SKM-1 (cell line): ENCODE measurements at regions not wholly inside any gene's neighbourhood (a gene's known extent, or its start where the extent isn't known, plus 50 kb on each side); places are given as distances from the start of the nearest gene placed in this dataset.

Experiments
- DNase-seq: peaks from one replicate; lab custom pipeline; 2025; ENCODE audit not compliant: unreplicated experiment; lab: John Stamatoyannopoulos, UW

GRCh38 chr9:109549386-109549785 lies 51.3 kb upstream of the PTPN3 start:
- DNase-seq = no peak

- no peak for DNase-seq
These were observed 53.5 kb upstream of the PTPN3 start for GRCh38 chr9:109551651-109552050.

DNA sequence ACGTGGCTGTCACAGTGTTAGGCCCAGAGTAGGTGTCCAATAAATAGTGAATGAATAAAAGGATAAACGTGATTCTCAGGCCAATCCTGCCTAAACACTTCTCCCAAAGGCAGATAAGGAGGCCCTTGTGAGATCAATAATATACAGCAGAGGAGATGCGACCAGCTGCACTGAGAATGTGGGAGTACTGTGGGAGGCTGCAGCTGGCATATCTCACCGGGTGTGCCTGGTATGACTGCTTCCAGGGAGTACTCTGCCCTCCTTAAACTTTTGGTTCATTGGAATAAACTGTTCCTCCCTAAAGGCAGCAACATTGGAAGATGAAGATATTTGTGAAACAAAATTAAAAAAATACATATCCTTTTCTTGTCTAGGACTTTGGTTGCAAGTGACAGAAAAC lies 57.1 kb upstream of the PTPN3 start:
- DNase-seq = no peak

GRCh38 chr9:109556061-109556460 lies 58.0 kb upstream of the PTPN3 start:
- no peak for DNase-seq

- DNase-seq = no peak
These were observed 58.7 kb upstream of the PTPN3 start for GRCh38 chr9:109556786-109557185.

DNA sequence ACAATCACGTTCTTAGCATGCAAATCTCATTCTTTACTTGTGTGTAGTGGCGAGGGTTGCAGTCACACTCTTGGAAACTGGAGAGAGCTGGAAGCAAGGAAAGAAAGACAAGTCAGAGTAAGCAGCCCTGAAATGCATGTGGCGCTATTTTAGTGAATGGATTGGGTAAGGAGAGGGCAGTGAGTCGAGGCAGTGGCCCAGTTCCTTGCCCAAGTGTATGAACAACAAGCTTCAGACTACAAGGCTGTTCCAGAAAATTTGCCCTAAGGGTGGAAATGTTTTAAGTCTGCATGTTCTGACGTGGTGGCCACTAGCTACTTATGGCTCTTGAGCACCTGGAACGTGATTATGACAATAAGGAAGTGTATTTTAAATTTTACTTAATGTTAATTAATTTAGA lies 59.4 kb upstream of the PTPN3 start:
- DNase-seq = no peak

GRCh38 chr9:109558718-109559151 lies 60.6 kb upstream of the PTPN3 start:
- DNase-seq = no peak

DNA sequence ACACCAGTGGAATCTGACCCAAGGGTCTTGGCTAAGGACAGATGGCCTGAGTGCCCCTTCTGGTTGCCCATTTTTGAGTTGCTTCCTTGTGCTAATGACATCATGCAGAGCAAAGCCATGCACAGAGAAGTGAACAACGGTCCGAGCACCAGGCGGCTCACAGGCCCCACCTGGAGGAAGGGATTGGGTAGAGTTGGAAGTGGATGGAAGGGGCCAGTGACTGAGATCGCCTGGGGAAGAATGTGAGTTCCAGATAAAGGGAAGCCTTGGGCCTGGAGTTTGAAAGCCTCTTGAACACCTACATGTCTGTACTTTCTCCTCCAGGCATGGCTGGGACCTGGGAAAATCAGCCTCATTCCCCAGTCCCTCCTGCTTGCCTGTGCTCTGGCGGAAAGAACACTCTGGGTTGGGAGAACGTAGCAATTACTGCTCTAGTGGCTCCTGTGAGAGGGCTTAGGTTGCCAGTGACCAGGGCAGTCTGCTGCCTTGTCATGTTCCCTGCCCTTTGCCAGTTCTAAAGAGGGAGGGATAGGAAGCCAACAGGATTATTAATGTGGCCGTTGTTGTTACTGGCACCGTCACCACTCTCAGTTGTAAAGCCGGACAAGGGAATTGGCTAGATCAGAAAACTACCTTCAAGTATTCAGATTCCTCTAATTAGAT lies 62.5 kb upstream of the PTPN3 start:
- DNase-seq = no peak

DNA sequence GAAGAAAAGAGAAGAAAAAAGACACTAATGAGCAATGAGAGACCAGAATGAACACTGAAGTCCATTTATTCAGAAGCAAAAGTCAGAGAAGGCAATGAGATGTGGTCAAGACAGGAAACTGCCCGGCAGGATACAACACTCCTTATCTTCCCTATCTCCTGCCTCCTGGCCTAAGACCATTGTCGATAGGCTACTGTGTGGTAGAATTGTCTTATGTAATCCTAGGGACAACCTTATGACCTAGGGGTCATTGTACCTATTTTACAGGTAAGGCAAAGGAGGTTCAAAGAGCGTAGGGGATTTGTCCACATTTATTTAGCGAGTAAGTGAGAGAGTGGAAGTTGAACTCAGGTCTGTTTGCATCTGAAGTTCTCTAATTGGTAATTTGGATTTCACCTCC lies 63.0 kb upstream of the PTPN3 start:
- DNase-seq = no peak

- no peak for DNase-seq
These were observed 70.0 kb upstream of the PTPN3 start for GRCh38 chr9:109568089-109568488.

DNA sequence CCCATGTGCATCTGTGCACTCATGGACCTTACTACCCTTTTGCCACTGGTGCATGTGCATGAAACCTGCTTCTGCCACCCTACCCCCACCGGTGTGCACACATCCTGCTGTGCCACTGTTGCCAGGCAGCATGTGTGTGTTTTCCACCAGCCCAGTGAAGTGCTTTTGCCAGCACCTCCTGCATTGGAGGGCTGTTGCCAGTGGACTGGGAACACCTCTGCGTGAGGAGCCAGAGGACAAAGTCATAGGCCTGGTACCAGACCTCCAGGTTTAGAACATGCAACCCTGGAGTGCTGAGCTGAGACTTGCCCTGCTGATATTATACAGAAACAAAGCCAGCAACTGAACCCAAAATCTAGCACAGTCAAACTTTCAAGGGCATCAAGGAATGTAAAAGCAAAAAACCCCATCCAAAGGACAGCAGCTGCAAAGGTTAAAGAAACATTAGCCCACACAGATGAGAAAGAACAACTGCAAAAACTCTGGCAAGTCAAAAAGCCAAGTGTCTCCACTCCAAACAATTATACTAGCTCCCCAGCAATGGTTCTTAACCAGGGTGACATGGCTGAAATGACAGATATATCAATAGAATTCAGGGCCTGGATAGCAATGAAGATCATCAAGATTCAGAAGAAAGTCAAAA lies 70.6 kb upstream of the PTPN3 start:
- no peak for DNase-seq

DNA sequence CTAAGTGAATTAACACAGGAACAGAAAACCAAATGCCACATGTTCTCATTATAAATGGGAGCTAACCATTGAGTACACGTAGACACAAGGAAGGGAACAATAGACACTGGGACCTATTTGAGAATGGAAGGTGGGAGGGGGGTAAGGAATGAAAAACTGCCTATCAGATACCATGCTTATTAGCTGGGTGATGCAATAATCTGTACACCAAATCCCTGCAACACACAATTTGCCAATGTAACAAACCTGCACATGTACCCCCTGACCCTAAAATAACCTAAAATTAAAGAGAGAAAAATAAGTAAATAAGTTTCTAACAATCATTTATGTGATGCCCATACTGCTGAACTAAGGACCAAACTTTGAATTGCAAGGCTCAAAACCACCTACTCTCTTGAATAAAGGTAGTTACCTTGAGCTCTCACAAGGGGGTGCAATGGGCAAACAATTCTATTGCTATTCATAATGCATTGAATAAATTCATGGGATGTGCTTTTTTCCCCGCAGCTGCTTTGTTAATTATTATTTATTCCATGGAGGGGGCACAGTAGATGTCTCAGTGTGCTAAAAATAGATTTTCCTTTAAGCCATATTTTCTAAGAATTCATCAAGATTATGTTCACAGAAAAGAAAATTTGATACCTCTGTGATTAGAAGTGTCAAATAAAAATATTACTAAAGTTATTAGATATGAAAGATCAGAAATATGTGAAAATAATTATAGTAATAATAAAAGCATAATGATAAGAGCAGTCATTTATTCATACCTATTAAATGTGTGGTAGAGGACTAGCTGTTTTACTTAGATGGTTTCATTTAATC lies 76.2 kb upstream of the PTPN3 start:
- peak; percentile 1 for DNase-seq

- no peak for DNase-seq
These were observed 78.7 kb upstream of the PTPN3 start for GRCh38 chr9:109576762-109577161.

GRCh38 chr9:109579191-109579948 lies 81.3 kb upstream of the PTPN3 start:
- DNase-seq = no peak

DNA sequence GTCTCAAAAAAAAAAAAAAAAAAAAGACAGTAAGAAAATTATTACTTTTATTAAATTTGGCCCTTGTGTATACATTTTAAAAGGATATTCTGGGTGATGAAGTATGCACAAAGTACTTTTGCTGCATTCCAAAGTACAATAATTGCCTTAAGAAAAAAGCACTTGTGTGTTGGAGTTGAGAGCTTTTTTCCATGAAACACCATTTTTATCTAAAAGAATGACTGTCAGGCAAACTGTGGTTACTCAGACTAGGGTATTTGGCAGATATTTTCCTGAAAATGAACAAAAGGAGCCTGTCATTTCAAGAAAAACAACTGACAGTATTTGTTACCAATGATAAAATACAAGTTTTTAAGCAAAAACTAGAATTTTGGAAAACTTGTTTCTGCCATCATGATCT lies 84.3 kb upstream of the PTPN3 start:
- no peak for DNase-seq

DNA sequence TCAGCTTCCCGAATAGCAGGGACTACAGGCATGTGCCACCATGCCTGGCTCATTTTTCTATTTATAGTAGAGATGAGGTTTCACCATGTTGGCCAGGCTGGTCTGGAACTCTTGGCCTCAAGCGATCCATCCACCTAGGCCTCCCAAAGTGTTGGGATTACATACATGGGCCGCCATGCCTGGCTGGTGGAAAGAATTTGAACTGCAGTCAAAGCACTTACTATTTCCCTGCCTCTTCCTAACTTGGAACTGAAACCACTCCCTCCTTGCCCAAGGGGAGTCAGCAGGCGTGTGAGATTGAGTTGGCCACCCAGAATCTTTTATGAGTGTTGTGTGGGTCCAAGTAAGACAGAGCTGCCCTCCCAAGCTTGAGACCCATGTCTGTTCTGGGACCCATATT lies 86.1 kb upstream of the PTPN3 start:
- DNase-seq = no peak

- no peak for DNase-seq
These were observed 87.7 kb upstream of the PTPN3 start for GRCh38 chr9:109585796-109586195.

- no peak for DNase-seq
These were observed 88.9 kb upstream of the PTPN3 start for GRCh38 chr9:109586993-109587392.

DNA sequence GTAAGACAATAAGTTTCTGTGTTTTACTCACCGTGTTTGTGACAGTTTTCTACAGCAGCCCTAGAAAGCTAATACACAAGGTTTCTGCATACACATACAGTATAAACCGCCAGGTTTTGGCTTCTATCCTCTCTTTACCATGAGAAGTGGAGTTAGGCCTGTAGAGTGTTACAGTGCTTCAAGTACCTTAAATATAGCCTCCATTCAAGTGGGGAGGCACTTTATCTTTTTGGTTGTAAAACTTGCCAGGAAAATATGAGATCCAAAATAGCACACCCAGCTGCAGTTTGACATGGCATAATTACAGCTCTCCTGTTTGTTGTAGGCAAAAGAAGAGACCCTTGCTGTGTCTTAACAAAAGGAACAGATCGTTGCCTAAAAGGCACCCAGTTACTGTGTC lies 90.3 kb upstream of the PTPN3 start:
- no peak for DNase-seq

GRCh38 chr9:109590966-109591365 lies 92.9 kb upstream of the PTPN3 start:
- DNase-seq = no peak

GRCh38 chr9:109591691-109592090 lies 93.6 kb upstream of the PTPN3 start:
- DNase-seq = no peak
